ENCODE measurements at regions not wholly inside any gene's neighbourhood (a gene's known extent, or its start where the extent isn't known, plus 50 kb on each side); places are given as distances from the start of the nearest gene placed in this dataset.

DNA sequence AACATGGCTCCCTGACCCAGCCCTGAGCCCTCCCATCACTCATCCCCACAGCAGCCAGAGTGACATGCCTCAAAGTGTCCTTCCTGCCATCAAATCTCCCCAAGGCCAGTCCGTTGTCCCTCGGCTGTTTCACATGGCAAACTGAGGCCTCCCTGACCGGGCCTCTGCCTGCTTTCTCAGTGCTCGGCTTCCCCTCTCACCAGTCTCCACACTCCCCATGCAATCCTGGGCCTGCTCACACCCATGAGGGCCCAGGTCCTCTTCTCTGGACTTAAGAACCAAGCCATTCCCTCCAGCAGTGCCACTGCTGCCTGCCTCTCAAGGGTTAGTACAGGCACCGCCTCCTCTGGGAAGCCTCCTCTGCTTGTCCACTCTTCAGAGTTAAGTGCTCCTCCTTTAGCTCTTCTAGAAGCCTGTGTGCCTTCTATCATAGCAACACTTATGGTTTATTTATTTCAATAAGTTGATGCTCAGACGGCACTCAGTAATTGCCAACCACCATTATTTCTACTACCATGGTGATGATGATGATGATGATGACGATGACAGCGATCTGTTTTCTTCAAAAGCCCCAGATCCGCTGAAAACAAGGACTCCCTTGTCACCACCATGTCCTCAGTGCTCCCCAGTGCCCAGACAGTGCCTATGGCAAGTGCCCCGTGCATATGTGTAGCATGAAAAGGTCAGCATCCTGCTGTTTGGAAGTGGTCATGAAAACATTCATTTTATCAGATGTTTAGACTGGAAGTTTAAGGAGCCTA lies 449.0 kb downstream of the CDH26 start:
- Mint-ChIP-seq H3K27me3 (peaks cover 4% of the 10 kb centered on the region), H3K4me1 (ENCODE audit: low read depth) (no peaks in the 10 kb centered on the region), H3K36me3 (ENCODE audit: low read depth) (no peaks in the 10 kb centered on the region), H3K4me3 (no peak overlapping the region), H3K9me3 (peaks cover 4% of the 10 kb centered on the region), H3K27ac (no peak overlapping the region)
- H3K4me1 ChIP-seq (ENCODE audit: insufficient read depth, low read length), result no peaks in the 10 kb centered on the region
- H3K9me3 ChIP-seq (ENCODE audit: control insufficient read depth in 1 of 2, insufficient read depth in 1 of 2, low read length in 2 of 2), result peaks cover 0 to 5% of the 10 kb centered on the region in 2 experiments
- no peak overlapping the region for H3K27ac ChIP-seq (ENCODE audit: low read depth in 1 of 2, low read length in 2 of 2)
- intact Hi-C loops (cut with DNase I, micrococcal nuclease), result no loop called here
- H3K36me3 ChIP-seq (ENCODE audit: insufficient read depth, low read length), result no peaks in the 10 kb centered on the region
- TF ChIP-seq CTCF (IDR thresholded peaks at IDR 0.05), result no peak
- ATAC-seq (ENCODE audit: poor library complexity), result no peak
- CTCF ChIA-PET, result no interaction called here
- H3K4me3 ChIP-seq (ENCODE audit: low read length), result no peak overlapping the region
- POLR2A ChIA-PET, result no interaction called here
- DNase-seq, result no peak
- H3K27me3 ChIP-seq (ENCODE audit: control insufficient read depth in 1 of 2, insufficient read depth in 2 of 2, low read length in 2 of 2), result no peaks in the 10 kb centered on the region

DNA sequence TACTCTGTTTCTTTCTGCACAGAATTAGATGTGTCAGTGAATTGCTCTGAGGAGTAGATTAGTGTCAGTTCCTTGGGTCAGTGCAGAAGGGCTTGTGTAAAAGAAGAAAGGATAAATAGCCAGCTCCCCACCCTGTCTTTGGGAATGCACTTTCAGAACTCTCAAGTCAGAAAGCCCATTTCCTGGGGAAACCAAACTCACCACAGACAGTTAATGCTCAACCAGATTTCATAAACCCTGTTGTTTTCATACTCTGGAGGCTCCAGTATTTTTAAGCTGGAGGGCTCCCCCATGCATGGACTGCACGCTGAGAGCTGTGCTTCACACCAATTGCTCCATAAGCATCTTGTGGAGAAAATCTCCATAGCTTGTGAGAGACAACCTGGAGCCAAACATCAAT lies 449.7 kb downstream of the CDH26 start:
- DNase-seq, result no peak
- no peak overlapping the region for H3K4me3 Mint-ChIP-seq
- H3K4me1 ChIP-seq (ENCODE audit: insufficient read depth, low read length), result no peaks in the 10 kb centered on the region
- H3K9me3 ChIP-seq (ENCODE audit: control insufficient read depth in 1 of 2, insufficient read depth in 1 of 2, low read length in 2 of 2), result peaks cover 0 to 5% of the 10 kb centered on the region in 2 experiments
- CTCF ChIA-PET, result no interaction called here
- POLR2A ChIA-PET, result no interaction called here
- no peak overlapping the region for H3K27ac ChIP-seq (ENCODE audit: low read depth in 1 of 2, low read length in 2 of 2)
- H3K27ac Mint-ChIP-seq, result no peak overlapping the region
- peaks cover 4% of the 10 kb centered on the region for H3K27me3 Mint-ChIP-seq
- H3K36me3 Mint-ChIP-seq (ENCODE audit: low read depth), result no peaks in the 10 kb centered on the region
- ATAC-seq (ENCODE audit: poor library complexity), result no peak
- intact Hi-C loops (cut with DNase I, micrococcal nuclease), result no loop called here
- no peaks in the 10 kb centered on the region for H3K36me3 ChIP-seq (ENCODE audit: insufficient read depth, low read length)
- no peaks in the 10 kb centered on the region for H3K27me3 ChIP-seq (ENCODE audit: control insufficient read depth in 1 of 2, insufficient read depth in 2 of 2, low read length in 2 of 2)
- H3K4me3 ChIP-seq (ENCODE audit: low read length), result no peak overlapping the region
- no peaks in the 10 kb centered on the region for H3K4me1 Mint-ChIP-seq (ENCODE audit: low read depth)
- no peak for TF ChIP-seq CTCF (IDR thresholded peaks at IDR 0.05)
- peaks cover 4% of the 10 kb centered on the region for H3K9me3 Mint-ChIP-seq

- no peaks in the 10 kb centered on the region for H3K4me1 Mint-ChIP-seq (ENCODE audit: low read depth)
- no peak overlapping the region for H3K4me3 Mint-ChIP-seq
- DNase-seq (no peak), ATAC-seq (ENCODE audit: poor library complexity) (no peak)
- Histone ChIP-seq H3K4me3 (ENCODE audit: low read length) (no peak overlapping the region), H3K27me3 (ENCODE audit: control insufficient read depth in 1 of 2, insufficient read depth in 2 of 2, low read length in 2 of 2) (no peaks in the 10 kb centered on the region), H3K27ac (ENCODE audit: low read depth in 1 of 2, low read length in 2 of 2) (no peak overlapping the region), H3K36me3 (ENCODE audit: insufficient read depth, low read length) (no peaks in the 10 kb centered on the region), H3K4me1 (ENCODE audit: insufficient read depth, low read length) (no peaks in the 10 kb centered on the region), H3K9me3 (ENCODE audit: control insufficient read depth in 1 of 2, insufficient read depth in 1 of 2, low read length in 2 of 2) (peaks cover 0 to 5% of the 10 kb centered on the region in 2 experiments)
- CTCF ChIA-PET, result no interaction called here
- H3K27ac Mint-ChIP-seq, result no peak overlapping the region
- TF ChIP-seq CTCF (IDR thresholded peaks at IDR 0.05), result no peak
- intact Hi-C loops (cut with DNase I, micrococcal nuclease), result no loop called here
- H3K36me3 Mint-ChIP-seq (ENCODE audit: low read depth), result no peaks in the 10 kb centered on the region
- POLR2A ChIA-PET, result no interaction called here
- H3K9me3 Mint-ChIP-seq, result peaks cover 4% of the 10 kb centered on the region
- peaks cover 4% of the 10 kb centered on the region for H3K27me3 Mint-ChIP-seq
Observed at GRCh38 chr20:60408435-60408834, 450.2 kb downstream of the CDH26 start.

Measured in CD4-positive, alpha-beta T cell (primary cell).